GM12878 (cell line): ENCODE measurements at regions not wholly inside any gene's neighbourhood (a gene's known extent, or its start where the extent isn't known, plus 50 kb on each side); places are given as distances from the start of the nearest gene placed in this dataset.

Experiments
- BCL3 ChIP-seq: IDR thresholded peaks from 2 replicates; pipeline ENCODE4 v1.6.1; 2011; ENCODE audit warnings: borderline replicate concordance, low read depth, mild to moderate bottlenecking, moderate library complexity, low read length; ENCODE audit not compliant: insufficient read depth, poor library complexity, severe bottlenecking
- CTCF ChIP-seq, 3 experiments: IDR thresholded peaks in 2 of 3; conservative IDR thresholded peaks in 1 of 3; 2 replicates each; pipeline ENCODE4 v1.5.1; 2011; ENCODE audit warnings: low read depth in 3 of 3, low read length in 3 of 3, mild to moderate bottlenecking in 3 of 3, control low read depth in 2 of 3, moderate library complexity in 2 of 3, inconsistent platforms in 1 of 3, mixed read lengths in 1 of 3; ENCODE audit not compliant: control insufficient read depth in 2 of 3, insufficient read depth in 1 of 3; ENCODE audit errors: extremely low read depth in 1 of 3
- EP300 ChIP-seq, 2 experiments: fragments of 150-350 bp in 1 of 2; IDR thresholded peaks; 2 replicates each; pipeline ENCODE4 v1.6.1; 2011 to 2012; ENCODE audit warnings: low read depth in 2 of 2, low read length in 2 of 2, borderline replicate concordance in 1 of 2, improper control_type of control experiment in 1 of 2, inconsistent platforms in 1 of 2; ENCODE audit not compliant: control insufficient read depth in 1 of 2
- FOXM1 ChIP-seq: IDR thresholded peaks from 2 replicates; pipeline ENCODE4 v1.6.1; 2012; ENCODE audit warnings: low read depth, mild to moderate bottlenecking, inconsistent platforms, low read length, moderate library complexity
- GABPA ChIP-seq: IDR thresholded peaks from 2 replicates; pipeline ENCODE4 v1.6.1; 2014; ENCODE audit warnings: antibody characterized with exemption, low read depth, mild to moderate bottlenecking, inconsistent platforms
- HDAC6 ChIP-seq: fragments of 200-600 bp; sonication (generic); IDR thresholded peaks from one replicate; pipeline ENCODE4 v1.8.0; 2017; ENCODE audit warnings: antibody characterized with exemption; ENCODE audit not compliant: unreplicated experiment
- KDM1A ChIP-seq: fragments of 200-600 bp; sonication (generic); IDR thresholded peaks from 2 replicates; pipeline ENCODE4 v1.6.1; 2016; ENCODE audit warnings: borderline replicate concordance
- MEF2A ChIP-seq: IDR thresholded peaks from 2 replicates; pipeline ENCODE4 v1.6.1; 2011; ENCODE audit warnings: low read depth, mild to moderate bottlenecking, low read length, moderate library complexity; ENCODE audit not compliant: insufficient read depth
- MYC ChIP-seq: IDR thresholded peaks from 2 replicates; pipeline ENCODE4 v1.6.1; 2011; ENCODE audit warnings: mild to moderate bottlenecking, low read length, moderate library complexity, inconsistent platforms; ENCODE audit not compliant: insufficient read depth, insufficient replicate concordance, insufficient read length, severe bottlenecking
- POLR2AphosphoS5 ChIP-seq: IDR thresholded peaks from 2 replicates; pipeline ENCODE4 v1.6.1; 2011; ENCODE audit warnings: mild to moderate bottlenecking, low read length, inconsistent platforms
- SPI1 ChIP-seq: IDR thresholded peaks from 2 replicates; pipeline ENCODE4 v1.6.1; 2011; ENCODE audit warnings: low read depth, mild to moderate bottlenecking, low read length, moderate library complexity, borderline replicate concordance; ENCODE audit not compliant: insufficient read depth
- TAF1 ChIP-seq: IDR thresholded peaks from 2 replicates; pipeline ENCODE4 v1.6.1; 2011; ENCODE audit warnings: mild to moderate bottlenecking, low read depth, low read length, borderline replicate concordance
- USF2 ChIP-seq: IDR thresholded peaks from 2 replicates; pipeline ENCODE4 v1.6.1; 2011; ENCODE audit warnings: low read depth, low read length, improper control_type of control experiment, borderline replicate concordance
- YY1 ChIP-seq: IDR thresholded peaks from 2 replicates; pipeline ENCODE4 v1.6.1; 2011; ENCODE audit warnings: low read depth, mild to moderate bottlenecking, low read length

GRCh38 chr15:77768107-77768506 lies 135.4 kb upstream of the LINGO1 start:
- no peak for TF ChIP-seq POLR2AphosphoS5
- TF ChIP-seq MEF2A: no peak
- no peak for TF ChIP-seq KDM1A
- no peak for TF ChIP-seq SPI1
- TF ChIP-seq MYC: no peak
- TF ChIP-seq EP300 (IDR thresholded peaks at IDR 0.05; ENCODE audit: borderline replicate concordance in 1 of 2, control insufficient read depth in 1 of 2, low read depth in 2 of 2, low read length in 2 of 2): no peak
- no peak for TF ChIP-seq TAF1
- TF ChIP-seq HDAC6: no peak
- no peak for TF ChIP-seq CTCF (IDR thresholded peaks at IDR 0.05 in 2 of 3, conservative IDR thresholded peaks at IDR 0.05 in 1 of 3; ENCODE audit: control insufficient read depth in 2 of 3, extremely low read depth in 1 of 3, insufficient read depth in 1 of 3, low read depth in 3 of 3, low read length in 3 of 3)
- no peak for TF ChIP-seq USF2
- no peak for TF ChIP-seq YY1
- TF ChIP-seq BCL3: no peak
- TF ChIP-seq GABPA: no peak
- no peak for TF ChIP-seq FOXM1
